HG03432 (cell line): ENCODE measurements at regions not wholly inside any gene's neighbourhood (a gene's known extent, or its start where the extent isn't known, plus 50 kb on each side); places are given as distances from the start of the nearest gene placed in this dataset.
"Not testable (repeated sequence)": the region's sequence is repeated elsewhere in the genome, so short reads cannot be mapped to it uniquely, and the experiment has no call there.

Source experiments
- ATAC-seq: cut with Tn5 transposase; IDR thresholded peaks from one replicate; pipeline ENCODE4 v1.9.1; 2021; ENCODE audit warnings: mild to moderate bottlenecking, moderate library complexity; ENCODE audit not compliant: unreplicated experiment

DNA sequence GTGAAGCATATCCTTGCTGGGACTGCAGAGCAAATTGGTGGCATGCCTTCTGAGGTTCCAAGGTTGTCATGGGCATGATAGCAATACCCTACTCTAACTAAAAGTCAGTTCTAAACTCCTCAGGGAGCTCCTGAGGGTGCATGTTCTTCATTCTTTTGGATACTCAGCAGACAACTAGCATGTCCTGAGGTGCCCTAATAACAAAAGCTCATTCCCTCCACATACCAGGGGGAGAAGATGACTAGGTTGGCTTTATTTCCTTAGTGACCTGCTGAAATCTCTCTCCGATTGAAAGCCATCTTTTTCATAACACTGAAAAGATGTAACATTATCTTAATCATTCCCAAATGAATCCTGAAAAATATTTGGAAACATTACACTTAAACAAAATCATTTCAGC is 188.7 kb upstream of the IGF1 start:
- no peak for ATAC-seq

DNA sequence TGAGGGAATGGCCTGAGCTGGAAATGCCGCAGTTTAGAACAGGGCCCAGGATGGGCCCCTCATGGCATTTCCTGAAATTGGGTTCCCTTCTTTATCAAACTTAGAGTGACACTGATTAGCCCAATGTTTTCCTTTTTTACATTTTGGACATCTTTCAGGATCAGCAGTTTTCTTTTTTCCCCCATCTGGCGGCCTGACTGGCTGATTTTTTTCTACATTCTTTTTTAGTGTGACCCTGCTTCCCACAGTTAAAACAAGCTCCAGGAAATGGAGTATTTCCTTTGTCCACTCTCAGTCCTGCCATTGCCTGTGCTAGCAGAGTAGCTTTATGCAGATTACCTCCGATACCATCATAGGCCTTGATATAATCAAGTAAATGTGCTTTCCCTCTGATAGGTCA is 185.8 kb upstream of the IGF1 start:
- ATAC-seq = not testable (repeated sequence)

DNA sequence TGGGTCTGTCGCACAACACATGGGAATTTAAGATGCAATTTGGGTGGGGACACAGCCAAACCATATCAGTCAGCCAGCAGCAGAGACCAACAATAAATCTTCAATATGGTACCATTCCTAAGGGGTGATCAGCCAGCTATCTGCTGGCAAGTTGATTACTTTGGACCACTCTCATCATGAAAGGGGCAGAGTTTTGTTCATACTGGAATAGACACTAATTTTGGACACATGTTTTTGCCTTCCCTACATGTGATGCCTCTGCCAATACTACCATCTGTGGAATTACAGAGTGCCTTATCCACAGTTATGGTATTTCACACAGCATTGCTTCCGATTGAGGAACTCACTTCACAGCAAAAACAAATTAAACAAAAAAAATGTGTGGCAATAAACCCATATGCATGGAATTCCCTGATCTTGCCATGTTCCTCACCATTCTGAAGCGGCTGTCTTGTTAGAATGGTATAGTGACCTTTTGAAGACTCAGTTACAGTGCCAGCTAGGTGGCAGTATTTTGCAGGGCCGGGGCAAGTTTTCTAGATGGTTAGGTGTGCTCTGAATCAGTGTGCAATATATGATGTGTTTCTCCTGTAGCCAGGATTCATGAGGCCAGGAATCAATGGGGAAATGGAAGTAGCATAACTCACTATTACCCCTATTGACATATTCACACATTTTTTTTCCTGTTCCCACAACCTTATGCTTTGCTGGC is 179.0 kb upstream of the IGF1 start:
- ATAC-seq = no peak

DNA sequence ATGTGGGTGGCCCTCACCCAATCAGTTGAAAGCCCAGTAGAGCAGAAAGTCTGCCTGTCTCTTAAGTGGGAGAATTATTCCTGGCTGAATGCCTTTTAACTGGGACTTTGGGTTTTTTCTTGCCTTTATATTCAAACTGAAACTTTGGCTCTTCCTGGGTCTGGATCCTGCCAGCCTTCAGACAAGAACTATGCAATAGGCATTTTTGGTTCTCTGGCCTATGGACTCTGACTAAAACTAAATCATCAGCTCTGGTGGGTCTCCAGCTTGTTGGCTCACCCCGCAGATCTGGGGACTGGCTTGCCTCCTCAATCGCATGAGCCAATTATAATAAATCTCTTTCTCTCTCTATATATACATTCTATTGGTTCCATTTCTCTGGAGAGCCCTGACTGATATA is 173.0 kb upstream of the IGF1 start:
- no peak for ATAC-seq

DNA sequence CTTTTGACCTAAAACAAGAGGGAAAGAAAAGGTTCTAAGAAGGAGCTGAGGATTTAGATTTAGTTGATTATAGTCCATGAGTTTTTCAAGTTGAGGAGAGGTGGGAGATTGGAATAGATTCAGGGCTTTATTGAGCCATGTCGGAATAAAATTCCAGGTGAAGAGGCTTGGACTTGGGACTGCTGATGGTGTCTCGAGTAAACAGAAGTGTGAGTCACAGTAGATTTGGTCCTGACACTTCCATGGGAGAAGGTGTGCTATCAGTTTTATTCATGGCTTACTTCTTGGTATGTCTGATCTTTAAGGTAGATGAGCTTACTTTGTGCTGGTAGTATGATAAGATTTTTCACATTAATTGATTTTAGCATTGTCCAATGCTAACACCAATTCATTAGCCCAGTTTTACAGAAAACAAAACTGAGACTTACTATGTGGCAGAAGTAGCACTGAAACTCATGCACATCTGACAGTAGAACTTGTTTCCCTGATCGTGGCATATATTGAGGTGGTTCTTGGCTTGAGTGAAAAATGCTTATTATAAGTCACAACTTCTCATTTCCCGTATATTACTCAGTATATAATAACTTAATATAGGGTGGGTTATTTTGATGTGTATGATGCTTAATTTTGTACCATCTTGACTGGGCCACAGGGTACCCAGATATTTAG is 172.4 kb upstream of the IGF1 start:
- no peak for ATAC-seq

DNA sequence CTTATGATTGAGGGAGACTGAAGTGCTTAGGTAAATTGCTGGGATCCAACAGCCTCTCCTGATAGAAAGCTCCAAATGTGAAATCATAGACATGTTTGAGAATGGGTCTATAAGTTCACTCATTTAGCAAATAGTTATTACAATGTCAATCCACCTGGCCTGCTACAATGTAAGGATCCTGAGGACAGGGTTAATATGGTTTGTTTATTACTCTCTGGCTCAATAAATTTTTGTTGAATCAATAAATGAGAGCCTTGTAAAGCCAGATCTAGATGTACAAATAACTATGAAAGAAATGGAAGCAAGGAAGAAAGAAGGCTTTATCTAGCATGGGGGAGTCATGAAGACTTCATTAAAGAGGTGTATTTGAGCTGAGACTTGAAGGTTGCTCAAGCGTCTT is 165.6 kb upstream of the IGF1 start:
- ATAC-seq = no peak

DNA sequence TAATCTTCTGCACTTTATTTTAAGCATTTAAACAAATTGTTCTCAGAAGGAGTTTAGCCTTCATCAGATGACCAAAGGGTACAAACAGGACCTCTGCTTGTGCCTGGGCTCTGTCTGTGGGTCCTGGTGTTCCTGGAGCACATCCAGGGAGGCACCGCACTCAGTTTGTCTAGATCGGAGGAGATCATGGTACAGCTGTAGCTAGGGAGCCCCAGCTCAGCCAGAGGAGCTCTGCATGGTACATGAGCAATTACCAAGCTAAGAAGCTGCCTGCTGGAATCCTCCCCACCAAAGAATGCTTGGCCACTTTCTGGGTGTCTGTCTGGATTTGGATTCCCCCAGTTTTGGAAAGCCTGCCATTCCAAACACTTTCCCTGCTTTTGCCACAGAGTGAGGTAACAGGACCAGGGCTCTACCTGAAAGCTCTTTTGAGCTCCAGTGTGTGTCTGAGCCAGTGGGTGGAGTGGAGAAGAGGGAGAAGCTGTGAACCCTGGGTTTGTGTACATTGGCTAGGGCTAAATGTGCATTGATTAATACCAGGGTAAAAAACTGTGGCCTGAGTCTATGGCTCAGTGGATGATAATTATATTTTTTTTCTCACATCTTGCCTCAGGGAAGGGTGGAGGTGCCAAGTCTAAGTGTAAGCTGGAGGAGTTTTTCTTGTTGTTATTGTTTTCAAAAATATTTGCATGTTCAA is 163.7 kb upstream of the IGF1 start:
- no peak for ATAC-seq

DNA sequence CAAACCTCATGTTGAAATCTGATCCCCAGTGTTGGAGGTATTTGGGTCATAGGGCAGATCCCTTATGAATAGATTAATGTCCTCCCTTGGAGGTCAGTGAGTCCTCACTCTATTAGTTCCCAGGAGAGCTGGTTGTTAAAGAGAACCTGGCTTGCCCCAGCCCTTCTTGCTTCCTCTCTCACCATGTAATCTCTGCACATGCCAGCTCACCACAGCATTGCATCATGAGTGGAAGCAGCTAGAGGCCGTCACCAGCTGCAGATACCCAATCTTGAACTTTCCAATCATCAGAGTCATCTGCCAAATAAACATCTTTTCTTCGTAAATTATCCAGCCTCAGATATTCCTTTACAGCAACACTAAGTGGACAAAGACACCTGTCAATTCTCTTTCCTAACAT is 161.8 kb upstream of the IGF1 start:
- no peak for ATAC-seq

DNA sequence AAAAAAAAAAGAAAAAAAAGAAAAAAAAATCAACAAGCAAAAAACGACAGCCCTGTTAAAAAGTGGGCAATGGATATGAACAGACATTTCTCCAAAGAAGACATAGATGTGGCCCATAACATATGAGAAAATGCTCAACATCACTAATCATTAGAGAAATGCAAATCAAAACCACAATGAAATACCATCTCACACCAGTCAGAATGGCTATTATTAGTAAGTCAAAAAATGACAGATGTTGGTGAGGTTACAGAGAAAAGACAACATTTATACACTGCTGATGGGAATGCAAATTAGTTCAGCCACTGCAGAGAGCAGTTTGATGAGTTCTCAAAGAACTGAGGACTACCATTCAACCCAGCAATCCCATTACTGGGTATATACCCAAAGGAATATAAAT is 160.3 kb upstream of the IGF1 start:
- ATAC-seq = peak; percentile 51

DNA sequence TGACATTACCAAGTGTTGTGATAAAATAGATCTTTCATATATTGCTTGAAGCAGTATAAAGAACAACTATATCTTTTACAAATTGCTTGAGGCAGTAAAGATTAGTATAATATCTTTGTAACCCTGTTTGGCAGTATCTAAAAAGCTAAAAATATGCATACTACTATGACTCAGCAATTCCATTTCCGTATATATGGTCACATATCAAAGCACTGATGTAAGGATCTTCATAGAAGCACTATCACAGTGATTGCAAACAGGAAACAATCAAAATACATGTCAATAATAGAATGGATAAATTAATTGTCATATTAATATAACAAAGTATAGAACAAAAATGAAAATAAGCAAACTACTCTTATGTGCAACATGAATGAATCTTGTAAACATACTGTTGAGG is 158.4 kb upstream of the IGF1 start:
- ATAC-seq = no peak

DNA sequence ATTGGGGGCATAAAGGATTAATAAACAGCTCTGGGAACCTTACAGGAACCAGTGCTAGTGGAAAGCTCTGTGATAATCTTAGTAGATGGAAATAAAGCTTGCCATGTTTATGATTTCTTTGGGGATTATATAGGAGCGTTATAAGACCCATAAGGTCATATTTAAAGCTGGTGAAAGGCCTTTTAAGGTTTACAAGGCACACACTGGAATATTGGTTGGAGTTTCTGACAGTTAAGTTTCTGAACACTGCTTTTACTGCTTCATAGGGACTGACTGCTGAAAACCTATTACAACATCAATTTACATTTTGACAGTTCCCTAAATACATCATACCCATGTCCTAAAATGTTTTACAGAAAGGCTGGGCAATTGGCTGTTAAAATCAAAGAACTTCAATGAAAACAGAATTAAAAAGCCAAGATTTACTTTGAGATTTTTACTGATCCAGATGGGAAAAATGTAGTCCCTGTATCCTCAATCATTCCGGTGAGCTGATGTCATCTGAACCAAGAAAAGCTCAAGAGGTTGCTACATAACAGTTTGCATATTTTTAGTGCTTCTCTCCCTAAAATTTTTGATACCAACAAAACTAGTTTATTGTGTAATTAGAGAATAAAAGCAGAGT is 153.7 kb upstream of the IGF1 start:
- ATAC-seq = no peak

DNA sequence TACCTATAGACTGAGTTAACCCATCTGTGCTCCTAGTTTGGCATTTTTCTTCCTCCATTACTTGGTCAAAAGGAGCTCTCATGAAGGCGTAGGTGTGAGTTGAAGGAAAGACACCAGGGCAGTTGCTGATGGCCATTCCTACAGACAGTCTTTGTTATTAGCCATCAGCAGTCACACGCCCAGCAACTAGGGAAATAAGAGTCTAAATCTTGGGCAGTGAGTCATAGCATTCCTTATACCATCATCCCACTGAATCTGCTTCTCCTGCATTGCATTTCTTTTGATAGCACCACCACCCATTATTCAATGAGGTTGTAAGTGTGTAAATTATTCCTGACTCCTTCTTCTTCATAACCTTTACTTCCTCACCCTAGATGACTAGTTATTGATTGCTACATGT is 150.9 kb upstream of the IGF1 start:
- no peak for ATAC-seq

DNA sequence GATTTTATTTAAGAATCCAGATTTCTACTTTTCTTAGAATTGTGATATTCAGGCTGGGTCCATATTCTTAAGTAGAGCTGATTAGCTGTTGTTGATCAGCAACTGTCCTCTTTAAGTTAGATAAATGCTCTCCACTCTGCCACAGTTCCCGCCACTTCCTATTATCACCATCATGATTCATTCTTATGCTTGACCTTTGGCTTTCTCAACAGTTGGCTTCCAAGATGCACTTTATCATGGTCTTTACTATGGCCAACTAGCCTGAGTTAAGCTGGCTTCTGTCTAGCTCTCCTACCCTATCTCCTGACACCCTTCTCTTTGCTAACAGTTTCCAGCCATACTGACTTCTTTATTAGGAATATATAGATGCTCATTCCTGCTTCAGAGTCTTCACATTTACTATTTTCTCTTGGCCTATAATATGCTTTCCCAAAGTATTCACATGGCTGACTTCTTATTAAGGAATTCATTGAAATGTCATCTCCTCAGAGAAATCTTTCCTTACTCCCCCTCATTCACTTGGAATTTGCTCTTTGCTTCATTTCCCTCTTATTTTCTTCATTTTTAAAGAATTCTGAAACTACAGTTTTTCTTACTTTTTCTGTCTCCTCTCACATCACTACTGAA is 149.0 kb upstream of the IGF1 start:
- ATAC-seq = no peak

DNA sequence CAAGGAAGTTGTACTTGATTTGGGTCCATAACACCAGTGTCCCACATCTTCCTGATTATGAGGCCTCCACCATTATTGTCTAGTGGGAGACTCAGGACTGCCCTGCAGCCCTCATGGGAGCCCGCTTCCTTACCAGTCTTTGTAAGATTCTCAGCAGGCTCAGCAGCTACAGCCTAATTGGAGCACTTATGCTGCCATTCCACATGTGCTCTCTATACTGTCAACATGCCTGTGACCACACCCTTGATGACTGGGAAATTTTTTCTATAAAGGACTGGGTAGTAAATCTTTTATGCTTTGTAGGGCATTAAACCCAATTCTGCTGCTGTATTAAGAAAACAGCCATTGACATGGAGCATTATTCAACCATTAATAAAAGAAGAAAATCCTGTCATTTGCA is 145.5 kb upstream of the IGF1 start:
- no peak for ATAC-seq

DNA sequence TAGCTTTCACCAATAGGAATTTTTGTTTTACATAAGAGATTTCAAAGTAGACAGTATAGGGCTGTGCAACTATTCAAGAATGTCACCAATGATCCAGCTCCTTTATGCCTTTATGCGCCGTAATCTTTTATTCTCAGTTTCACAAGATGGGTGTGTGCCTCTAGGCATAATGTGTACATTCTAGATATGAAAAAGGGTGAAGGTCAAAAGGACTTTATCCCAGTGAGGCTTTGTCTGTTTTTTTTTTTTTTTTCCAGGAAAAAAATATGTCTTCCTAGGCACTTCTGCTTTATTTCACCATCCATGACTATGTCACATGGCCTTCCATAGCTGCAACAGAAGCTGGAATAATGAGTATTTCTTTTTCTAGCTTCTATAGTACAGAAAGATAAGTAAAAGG is 142.3 kb upstream of the IGF1 start:
- no peak for ATAC-seq

DNA sequence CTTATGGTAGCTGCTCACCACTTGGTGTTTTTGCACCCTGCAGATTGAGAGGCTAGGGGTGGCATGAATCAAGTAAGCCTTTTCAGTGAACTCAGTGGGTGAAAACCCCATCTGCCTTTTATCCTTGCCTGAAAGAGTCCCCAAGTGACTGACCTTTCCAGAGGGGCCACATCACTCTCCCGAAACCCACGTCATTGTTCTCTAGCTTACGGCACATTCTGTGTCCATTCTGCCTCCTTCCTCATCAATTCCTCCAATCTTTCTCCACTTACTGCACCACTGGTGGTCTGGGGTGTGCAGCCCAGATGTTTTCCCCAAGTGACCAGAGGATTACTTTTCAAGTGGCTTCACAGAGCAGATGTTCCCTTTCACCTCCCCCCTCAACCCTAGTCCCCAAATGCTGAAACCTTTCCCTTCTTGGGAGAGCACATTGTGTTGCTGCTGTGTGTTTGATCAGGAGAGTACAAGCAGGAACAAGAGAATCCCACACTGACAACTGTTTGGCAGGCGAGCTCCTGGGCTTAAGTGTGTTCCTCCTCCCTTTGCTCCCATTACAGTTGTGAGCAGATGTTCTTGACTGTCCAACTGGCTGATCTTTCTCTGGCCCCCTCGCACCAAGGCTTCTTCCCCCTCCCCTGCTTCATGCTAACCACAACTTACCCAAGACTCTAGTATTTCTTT is 138.0 kb upstream of the IGF1 start:
- ATAC-seq = no peak

DNA sequence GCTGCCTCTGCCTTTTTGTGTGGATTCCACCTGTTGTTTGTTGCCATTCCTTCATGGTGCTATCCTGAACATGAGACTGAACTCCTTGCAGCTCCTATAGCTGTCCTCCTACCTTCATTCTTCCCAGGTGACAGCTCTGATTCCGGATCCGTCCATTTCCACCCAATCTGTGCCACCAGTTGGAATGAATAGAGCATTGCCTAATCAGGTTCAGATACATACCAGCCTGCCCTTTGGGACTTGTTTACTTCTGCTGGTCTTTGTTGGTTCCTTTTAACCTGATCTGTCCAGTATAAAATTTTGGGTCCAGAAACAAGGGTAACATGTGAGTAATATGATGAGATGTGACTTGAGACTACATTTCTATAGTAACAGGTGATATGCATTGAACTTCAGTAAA is 136.3 kb upstream of the IGF1 start:
- ATAC-seq = no peak

DNA sequence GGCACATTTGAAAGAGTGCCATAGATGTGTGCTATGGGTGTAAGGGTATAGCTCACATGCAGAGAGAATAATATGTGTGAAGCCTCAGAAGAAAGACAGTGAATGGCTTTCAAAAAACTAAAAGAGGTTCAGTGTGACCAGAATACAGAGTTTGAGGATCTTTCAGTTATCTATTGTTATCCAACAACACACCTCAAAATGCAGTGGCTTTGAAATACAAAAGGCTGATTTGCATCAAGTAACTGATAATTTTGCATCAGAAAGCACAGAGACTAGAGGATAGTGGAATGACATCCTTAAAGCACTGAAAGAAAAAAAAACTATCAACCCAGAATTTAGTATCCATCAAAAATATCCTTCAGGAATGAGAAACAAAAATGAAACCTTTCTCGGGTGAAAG is 131.6 kb upstream of the IGF1 start:
- ATAC-seq = no peak

DNA sequence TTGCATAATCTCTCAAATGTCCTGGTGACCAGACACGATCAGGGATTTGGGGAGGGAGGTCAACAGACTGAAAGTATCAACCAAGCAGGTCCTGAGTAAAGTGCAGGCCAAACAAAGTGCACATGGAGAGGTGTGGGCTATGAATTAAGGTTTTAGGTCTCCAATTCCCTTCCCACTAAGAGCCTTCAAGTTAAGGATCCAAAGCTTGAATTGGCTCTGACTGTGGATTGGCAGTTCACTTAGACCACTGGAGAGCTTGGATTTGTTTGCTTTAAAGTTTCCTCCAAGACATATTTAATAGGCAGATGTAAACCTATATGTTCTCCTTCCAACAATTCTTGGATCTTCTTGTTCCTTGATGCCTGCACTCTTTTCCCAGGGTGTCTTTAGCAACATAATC is 129.6 kb upstream of the IGF1 start:
- ATAC-seq = no peak

DNA sequence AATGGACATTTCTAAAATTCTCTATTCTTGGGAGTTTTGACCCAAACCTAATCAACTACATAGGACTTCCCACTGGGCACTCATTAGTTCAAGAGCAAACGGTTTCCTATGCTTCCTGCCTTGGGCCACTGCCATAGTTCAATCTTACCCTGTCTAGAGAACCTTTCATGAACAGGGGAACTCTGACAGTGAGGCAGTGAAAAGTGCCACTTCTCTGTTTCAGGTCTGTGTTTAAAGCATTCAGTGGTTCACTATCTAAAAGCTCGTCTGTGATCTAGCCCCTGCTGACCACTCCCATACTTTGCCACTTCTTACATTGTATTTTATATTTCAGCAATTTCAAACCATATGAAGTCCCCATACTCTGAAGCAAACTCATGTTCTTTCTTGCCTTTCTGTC is 122.7 kb upstream of the IGF1 start:
- no peak for ATAC-seq

DNA sequence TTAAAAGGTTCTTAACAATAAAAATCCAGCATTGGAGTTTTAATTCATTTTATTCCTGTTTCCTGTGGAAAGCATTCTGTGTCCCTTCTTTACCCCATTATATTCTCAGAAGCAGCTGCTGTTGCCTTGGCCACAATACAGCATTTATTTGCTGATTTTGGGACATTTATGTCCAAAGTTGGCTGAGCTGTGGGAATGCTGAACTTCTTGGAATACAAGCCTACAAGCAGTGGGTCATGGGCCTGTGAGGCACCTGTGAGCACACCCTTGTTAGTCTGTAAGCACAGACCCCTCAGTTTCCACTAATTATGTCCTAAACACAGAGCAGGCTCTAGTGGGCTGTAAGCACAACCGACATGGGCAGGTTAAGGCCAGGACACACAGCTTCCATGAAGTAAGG is 122.2 kb upstream of the IGF1 start:
- ATAC-seq = no peak
